SK-N-SH (cell line): ENCODE measurements at regions not wholly inside any gene's neighbourhood (a gene's known extent, or its start where the extent isn't known, plus 50 kb on each side); places are given as distances from the start of the nearest gene placed in this dataset.
"Not testable (repeated sequence)": the region's sequence is repeated elsewhere in the genome, so short reads cannot be mapped to it uniquely, and the experiment has no call there.

Source experiments
- NRF1 ChIP-seq: IDR thresholded peaks from 2 replicates; pipeline ENCODE4 v1.6.1; 2012; ENCODE audit warnings: low read depth, mild to moderate bottlenecking, low read length
- TF ChIP-seq, protein P1 (sequence below): fragments of 200-600 bp; sonication (generic); IDR thresholded peaks from 2 replicates; pipeline ENCODE4 v1.6.1; 2017; ENCODE audit warnings: antibody characterized with exemption, mild to moderate bottlenecking, moderate library complexity

DNA sequence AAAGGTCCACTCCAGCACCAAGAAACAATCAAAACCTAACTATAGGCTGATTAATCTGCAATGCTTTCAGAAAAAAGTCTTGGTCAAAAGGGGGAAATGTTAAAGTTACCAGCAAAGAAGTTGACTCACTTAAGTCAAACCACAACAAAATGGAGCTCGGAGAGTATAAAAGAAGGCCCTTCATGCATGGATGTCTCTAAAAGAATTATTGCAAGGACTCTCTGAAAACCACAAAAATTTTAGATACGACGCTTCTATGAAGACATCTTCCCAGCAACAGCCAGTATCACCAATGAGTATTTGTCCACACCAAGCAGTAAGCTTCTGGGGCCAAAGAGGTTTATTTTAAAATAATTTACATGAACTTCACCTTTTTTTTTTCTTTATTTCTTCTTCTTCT, 1327.4 kb upstream of the CDH18 start:
- not testable (repeated sequence) for TF ChIP-seq NRF1
- TF ChIP-seq, protein P1, sequence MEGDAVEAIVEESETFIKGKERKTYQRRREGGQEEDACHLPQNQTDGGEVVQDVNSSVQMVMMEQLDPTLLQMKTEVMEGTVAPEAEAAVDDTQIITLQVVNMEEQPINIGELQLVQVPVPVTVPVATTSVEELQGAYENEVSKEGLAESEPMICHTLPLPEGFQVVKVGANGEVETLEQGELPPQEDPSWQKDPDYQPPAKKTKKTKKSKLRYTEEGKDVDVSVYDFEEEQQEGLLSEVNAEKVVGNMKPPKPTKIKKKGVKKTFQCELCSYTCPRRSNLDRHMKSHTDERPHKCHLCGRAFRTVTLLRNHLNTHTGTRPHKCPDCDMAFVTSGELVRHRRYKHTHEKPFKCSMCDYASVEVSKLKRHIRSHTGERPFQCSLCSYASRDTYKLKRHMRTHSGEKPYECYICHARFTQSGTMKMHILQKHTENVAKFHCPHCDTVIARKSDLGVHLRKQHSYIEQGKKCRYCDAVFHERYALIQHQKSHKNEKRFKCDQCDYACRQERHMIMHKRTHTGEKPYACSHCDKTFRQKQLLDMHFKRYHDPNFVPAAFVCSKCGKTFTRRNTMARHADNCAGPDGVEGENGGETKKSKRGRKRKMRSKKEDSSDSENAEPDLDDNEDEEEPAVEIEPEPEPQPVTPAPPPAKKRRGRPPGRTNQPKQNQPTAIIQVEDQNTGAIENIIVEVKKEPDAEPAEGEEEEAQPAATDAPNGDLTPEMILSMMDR, result not testable (repeated sequence)
